ENCODE measurements at regions not wholly inside any gene's neighbourhood (a gene's known extent, or its start where the extent isn't known, plus 50 kb on each side); places are given as distances from the start of the nearest gene placed in this dataset.
A peak's percentile ranks its signal among the peaks of the same experiment; 100 is the strongest.

DNA sequence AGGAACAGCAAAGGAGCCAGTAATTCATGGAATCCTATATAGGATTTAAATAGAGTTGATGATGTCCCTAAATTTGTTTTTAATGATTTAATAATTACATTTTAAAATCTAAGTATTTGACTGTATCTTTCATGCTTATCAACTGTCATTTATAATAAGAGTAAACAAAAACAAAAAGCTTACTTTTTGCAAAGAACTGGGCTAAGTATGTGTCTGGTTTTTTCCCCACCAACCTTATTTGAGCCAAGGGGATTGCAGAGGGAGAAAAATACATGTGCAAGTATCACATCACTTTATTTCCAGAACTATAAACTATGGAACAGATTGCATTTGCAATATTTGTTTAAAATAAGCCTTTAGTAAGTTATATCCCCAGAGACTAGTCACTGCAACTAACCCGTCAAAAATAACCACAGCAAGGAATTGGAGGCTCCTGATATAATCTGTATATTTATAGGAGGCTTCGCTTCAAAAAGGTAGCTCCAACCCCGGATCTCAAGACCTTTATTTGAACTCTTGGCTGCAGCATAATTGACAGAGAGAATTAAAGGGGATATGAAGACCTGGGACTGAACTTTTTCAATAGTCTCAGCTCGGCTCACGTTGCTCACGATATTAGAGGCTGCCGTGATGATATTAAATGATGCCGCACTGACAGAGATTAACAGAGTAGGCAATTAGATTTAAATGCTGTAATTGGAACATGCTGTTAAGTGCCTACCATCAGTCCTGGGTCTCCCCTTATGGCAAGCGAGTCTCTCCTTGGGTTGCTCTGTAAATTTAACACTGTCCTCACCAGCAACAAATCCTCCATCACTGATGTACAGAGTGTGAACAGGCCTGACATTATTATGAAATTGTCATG is 329.1 kb upstream of the NFIA start:
- H3K27ac ChIP-seq = no peak overlapping the region
- no peaks in the 10 kb centered on the region for H3K27me3 ChIP-seq
- intact Hi-C loops (cut with DNase I) = no loop called here
- ATAC-seq = no peak
- 60 to 79% (median 74%) methylated on average over 9 of the region's 9 CpGs for WGBS, 4 donors
- DNase-seq = no peak
- H3K4me1 ChIP-seq = no peaks in the 10 kb centered on the region
- no peak overlapping the region for H3K4me3 ChIP-seq
- H3K36me3 ChIP-seq = no peaks in the 10 kb centered on the region
- TF ChIP-seq, protein P1, sequence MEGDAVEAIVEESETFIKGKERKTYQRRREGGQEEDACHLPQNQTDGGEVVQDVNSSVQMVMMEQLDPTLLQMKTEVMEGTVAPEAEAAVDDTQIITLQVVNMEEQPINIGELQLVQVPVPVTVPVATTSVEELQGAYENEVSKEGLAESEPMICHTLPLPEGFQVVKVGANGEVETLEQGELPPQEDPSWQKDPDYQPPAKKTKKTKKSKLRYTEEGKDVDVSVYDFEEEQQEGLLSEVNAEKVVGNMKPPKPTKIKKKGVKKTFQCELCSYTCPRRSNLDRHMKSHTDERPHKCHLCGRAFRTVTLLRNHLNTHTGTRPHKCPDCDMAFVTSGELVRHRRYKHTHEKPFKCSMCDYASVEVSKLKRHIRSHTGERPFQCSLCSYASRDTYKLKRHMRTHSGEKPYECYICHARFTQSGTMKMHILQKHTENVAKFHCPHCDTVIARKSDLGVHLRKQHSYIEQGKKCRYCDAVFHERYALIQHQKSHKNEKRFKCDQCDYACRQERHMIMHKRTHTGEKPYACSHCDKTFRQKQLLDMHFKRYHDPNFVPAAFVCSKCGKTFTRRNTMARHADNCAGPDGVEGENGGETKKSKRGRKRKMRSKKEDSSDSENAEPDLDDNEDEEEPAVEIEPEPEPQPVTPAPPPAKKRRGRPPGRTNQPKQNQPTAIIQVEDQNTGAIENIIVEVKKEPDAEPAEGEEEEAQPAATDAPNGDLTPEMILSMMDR (IDR thresholded peaks at IDR 0.05) = no peak
- TF ChIP-seq POLR2A (IDR thresholded peaks at IDR 0.05) = no peak
- no peaks in the 10 kb centered on the region for H3K9me3 ChIP-seq

GRCh38 chr1:60751306-60751705 is 331.1 kb upstream of the NFIA start:
- DNase-seq (no peak), ATAC-seq (no peak)
- intact Hi-C loops (cut with DNase I) = no loop called here
- no peak overlapping the region for H3K4me3 ChIP-seq
- H3K4me1 ChIP-seq = peaks cover 0 to 10% (median 1%) of the 10 kb centered on the region in 12 donors
- H3K27ac ChIP-seq = no peak overlapping the region
- H3K9me3 ChIP-seq = peaks cover 0 to 6% (median 0%) of the 10 kb centered on the region in 12 donors
- TF ChIP-seq, protein P1 (IDR thresholded peaks at IDR 0.05) = no peak
- TF ChIP-seq POLR2A (IDR thresholded peaks at IDR 0.05) = no peak
- no peaks in the 10 kb centered on the region for H3K36me3 ChIP-seq
- no peaks in the 10 kb centered on the region for H3K27me3 ChIP-seq
- WGBS, 4 donors = 86 to 95% (median 88%) methylated on average over 1 of the region's 1 CpG

- TF ChIP-seq, protein P1 (IDR thresholded peaks at IDR 0.05) = no peak
- TF ChIP-seq POLR2A (IDR thresholded peaks at IDR 0.05) = no peak
- no peaks in the 10 kb centered on the region for H3K27me3 ChIP-seq
- ATAC-seq = peak in 2 of 4 donors; percentile 24 to 57
- intact Hi-C loops (cut with DNase I) = no loop called here
- DNase-seq = no peak
- H3K9me3 ChIP-seq = peaks cover 0 to 6% (median 0%) of the 10 kb centered on the region in 12 donors
- H3K27ac ChIP-seq = peak overlapping the region in 6 of 12 donors; percentile 0 to 82 (median 58)
- WGBS, 4 donors = 51 to 63% (median 58%) methylated on average over 5 of the region's 5 CpGs
- H3K4me3 ChIP-seq = no peak overlapping the region
- no peaks in the 10 kb centered on the region for H3K36me3 ChIP-seq
- H3K4me1 ChIP-seq = peaks cover 0 to 22% (median 1%) of the 10 kb centered on the region in 12 donors
Observed at GRCh38 chr1:60747353-60747752, 335.0 kb upstream of the NFIA start.

DNA sequence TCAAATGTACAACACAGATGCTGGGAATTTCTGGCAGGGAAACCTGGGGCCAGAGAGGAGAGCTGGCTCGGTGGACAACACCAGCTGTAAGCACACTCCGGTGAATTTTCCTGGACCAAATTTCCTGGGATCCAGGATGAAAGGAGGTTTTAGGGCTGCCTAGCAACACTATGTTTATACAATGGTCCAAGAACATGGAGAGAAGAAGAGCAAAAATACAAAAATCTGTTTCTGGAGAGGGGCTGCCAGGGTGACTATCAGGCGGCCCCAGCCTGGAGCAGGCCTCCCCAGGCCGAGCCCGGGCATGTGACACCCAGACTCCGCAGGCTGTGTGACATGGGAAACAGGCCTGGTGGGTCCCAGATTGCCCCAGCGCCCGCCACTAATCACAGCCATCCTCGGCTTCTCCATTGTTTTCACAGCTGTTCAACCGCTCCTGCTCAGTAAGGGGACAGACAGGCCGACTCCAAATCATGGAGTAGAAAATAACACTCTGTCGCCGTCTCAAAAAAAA is 336.0 kb upstream of the NFIA start:
- H3K9me3 ChIP-seq = peaks cover 0 to 6% (median 0%) of the 10 kb centered on the region in 12 donors
- ATAC-seq (peak; percentile 71 to 88 (median 82)), DNase-seq (peak in 4 of 5 donors; percentile 36 to 54 (median 46))
- no peaks in the 10 kb centered on the region for H3K27me3 ChIP-seq
- H3K36me3 ChIP-seq = no peaks in the 10 kb centered on the region
- peak overlapping the region in 7 of 12 donors; percentile 10 to 82 (median 53) for H3K27ac ChIP-seq
- TF ChIP-seq POLR2A (IDR thresholded peaks at IDR 0.05) = no peak
- TF ChIP-seq, protein P1 (IDR thresholded peaks at IDR 0.05) = no peak
- peaks cover 0 to 23% (median 1%) of the 10 kb centered on the region in 12 donors for H3K4me1 ChIP-seq
- intact Hi-C loops (cut with DNase I) = no loop called here
- 27 to 47% (median 36%) methylated on average over 13 of the region's 13 CpGs for WGBS, 4 donors
- H3K4me3 ChIP-seq = no peak overlapping the region
